ENCODE measurements at regions not wholly inside any gene's neighbourhood (a gene's known extent, or its start where the extent isn't known, plus 50 kb on each side); places are given as distances from the start of the nearest gene placed in this dataset.

DNA sequence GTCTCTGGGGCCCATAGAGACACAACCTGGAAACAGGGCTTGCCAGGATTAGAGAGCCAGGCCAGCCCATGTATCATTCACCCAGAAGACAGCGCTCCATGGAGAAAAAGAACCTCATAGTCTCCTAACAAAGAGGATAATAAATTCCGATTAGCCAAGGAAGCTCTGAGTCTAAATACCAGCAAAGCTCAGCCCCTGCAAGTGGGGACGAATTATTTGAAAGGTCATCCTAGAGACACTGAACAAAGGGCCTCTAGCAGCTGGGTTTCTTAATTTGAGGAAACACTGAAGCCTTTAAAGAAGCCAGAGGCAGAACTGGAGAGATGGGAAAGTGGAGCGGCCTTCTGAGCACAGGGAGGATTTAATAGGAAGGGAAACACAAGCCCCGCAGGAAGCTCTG, 287.1 kb upstream of the ZNF462 start:
- DNase-seq = no peak

- no peak for DNase-seq
These were observed 286.7 kb upstream of the ZNF462 start for GRCh38 chr9:106576232-106576760.

DNA sequence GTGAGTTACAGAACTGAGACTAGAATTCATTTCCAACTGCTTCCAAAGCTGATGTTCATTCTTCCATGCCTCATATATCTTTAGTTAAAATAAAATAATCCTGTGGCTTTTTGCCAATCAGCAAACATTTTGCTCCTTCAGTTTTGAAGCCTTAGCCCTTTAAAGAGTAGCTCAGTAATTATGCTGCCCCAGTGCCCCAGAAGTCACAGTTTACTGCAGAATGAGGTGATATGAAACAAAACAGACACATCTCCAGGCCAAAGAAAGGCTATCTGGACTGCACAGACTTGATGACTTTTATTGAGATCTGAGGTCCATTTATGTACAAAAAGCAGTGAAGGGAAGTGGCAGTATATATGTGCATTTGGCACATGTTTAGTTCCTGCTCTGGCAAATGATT, 285.8 kb upstream of the ZNF462 start:
- no peak for DNase-seq

- DNase-seq = no peak
These were observed 282.4 kb upstream of the ZNF462 start for GRCh38 chr9:106580546-106580945.

DNA sequence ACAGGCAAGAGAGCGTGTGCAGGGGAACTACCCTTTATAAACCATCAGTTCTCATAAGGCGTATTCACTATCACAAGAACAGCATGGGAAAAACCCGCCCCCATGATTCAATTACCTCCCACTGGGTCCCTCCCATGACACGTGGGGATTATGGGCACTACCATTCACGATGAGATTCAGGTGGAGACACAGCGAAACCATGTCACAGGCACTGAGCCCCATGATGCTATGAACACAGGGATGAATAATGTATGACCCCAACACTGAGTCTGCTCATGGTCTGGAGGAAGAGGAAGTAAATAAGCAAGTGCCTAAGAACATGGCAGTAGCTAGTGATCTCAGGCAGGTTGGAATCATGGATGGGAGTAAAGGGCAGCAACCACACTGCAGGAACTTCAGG, 281.0 kb upstream of the ZNF462 start:
- no peak for DNase-seq

DNA sequence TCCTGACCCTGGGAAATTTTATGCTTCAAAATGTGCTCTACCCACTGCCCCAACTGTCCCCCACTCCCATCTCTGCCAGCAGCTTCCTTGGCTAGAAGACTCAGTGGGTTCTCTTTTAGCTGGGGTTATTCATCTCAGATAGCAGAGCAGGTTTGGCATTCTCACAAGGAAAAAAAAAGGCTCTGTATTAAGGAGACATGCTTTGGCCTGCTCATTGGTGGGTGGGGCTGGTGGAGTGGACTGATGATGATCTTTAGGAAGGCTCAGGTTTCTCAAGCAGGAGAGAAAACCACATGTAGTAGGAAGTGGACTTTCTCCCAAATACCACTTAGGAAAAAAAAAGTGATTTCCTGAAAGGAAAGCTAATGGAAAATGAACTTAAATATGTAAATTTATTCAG, 279.2 kb upstream of the ZNF462 start:
- DNase-seq = no peak

DNA sequence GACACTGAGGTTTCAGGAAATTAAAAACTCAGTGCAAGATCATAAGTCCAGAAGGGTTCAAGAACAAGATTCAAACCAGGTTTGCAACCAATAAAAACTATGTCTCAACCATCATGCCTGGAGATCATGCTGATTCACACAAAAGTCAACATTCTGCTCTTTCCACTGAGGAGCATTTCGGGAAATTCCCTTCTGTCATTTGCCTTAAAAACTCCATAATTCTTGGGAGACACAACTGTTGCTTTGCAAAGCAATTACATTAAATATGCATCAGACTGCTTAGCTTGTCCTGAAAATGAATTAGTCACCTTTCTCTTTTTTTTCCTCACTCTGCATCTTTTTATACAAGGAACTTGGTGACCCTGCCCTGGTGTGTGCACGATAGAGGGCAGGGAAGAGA, 275.9 kb upstream of the ZNF462 start:
- no peak for DNase-seq

DNA sequence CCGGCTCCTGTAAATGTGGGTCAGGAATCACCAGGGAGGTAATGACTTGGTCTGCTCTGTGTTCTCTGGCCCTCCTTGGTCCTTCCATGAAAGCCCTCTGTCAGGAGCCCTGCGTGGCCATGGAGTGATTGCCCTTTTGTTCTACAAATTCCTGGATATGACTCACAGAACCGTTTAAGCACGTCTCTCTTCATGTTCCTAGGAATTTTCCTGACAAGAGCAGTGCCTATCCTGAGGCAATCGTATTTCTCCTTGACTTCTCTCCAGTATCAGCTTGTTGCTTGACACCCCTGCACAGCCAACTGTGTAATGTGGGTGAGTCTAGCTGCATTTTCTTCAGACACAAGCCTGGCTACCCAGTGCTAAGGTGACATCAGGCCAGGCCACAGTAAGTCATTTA, 274.3 kb upstream of the ZNF462 start:
- no peak for DNase-seq

DNA sequence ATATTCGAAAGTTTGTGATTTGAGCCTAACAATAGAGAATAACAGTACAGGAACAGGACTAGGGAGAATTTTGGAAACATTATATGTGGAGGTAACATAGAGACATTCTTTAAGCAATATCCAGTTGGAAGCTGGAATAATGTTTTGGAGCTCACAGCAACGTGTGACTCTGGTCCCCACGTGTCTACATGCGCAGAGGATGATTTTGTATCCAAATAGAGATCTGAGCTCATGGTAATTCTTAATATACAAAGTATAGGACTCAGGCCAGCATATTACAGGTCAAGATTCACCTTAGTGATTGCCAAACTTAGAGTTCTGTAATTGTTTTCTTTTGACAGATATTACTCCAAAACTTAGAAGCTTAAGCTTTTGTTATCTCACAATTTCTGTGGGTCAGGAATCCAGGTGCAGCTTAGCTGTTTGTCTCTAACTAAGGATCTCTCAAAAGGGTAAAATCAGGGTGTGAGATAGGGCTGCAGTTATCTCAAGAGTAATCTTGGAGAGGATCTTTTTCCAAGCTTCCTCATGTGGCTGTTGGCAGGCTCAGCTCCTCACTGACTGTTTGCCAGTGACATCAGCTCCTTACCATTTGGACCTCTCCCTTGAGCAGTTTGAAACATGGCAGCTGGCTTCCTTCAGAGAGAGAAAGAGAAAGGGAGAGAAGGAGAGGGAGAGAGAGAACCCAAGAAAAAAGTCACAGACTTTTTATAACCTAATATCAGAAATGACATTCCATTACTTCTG, 272.0 kb upstream of the ZNF462 start:
- DNase-seq = no peak

DNA sequence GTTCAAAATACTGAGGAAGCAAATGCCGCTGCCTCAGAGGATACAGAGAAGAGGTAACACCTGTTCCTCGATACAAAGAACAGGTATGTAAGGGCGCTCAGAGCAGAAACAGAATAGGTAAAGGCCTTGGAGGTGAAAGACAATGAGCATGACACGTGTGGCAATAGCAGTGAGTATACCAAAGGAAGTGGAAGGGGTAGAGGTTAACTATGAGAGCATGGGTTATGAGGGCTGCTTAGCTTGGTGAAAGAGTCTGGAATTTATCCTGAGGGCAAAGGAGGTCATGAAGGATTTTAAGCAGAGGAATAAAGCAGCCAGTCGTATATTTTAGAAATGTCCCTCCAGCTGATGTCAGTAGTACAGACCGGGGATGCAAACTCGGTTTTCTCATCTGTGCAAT, 269.8 kb upstream of the ZNF462 start:
- DNase-seq = no peak

DNA sequence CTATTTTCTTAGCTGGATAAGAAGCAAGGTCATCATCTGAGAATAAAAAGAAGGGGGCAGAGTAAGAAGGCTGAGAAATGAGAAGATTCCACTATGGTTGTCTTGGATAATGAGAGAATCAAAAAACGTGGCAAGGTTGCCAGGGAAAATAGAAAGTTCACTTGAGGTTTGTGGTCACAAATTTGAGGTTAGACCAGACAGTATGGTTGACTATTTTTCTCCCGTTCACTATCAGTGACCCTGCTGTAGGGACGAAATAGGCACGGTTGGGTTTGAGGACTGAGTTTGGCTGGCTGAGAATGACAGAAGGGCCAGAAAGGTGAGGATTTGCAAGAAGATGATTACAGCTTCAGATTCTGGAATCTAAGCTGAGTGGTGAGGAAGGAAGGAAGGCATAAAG, 266.0 kb upstream of the ZNF462 start:
- DNase-seq = no peak

DNA sequence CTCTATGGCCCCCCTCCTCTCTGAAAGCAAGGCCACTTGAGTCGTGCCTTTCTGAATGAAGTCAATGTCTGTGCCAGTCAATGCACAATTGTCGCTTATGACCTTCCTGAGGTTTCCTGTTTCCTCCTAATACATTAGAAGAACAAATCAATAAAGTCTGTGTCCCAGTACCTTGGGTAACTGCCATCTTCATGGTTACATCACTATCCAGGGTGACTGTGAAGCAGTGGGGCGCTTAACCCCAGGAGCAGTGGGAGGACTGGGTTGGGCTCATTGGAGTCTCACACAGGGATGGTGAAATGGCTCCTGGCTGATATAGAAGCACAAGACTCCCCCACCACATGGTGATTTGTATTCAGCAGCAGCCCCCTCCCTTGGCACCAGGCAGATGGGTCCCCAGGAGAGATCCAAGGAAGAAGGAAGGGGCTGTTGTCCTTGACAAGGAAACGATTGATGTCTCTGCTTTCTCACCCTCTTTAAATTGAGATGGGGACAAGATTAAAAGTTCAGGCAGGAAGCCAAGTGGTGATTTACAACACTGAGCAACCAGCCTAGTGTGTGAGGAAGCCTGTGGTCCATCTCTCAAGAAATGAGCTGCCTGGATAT, 261.9 kb upstream of the ZNF462 start:
- no peak for DNase-seq

GRCh38 chr9:106602344-106602743, 260.6 kb upstream of the ZNF462 start:
- no peak for DNase-seq

DNA sequence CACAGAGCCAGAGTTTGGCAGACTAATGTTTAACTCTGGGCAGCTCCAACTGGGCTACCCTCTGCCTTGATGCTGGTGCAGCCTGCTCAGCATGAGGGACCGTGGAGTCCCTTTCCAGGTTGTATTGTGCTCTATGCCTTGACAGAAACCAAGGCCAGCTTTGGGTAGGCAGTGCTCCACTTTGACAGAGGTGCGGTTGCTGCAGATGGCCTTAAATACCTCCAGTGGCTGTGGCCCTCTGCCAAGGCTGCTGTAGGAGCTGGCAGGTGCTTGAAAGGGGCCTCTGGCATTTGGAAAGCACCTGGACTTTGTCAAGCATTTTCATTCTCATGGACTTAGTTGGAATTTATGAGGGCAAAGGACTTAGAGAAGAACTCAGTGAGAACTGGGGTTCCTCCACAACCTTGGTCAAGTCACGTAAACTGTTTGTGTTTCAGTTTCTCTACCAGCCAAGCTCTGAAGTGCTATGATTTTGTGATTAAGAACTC, 249.7 kb upstream of the ZNF462 start:
- DNase-seq = no peak

DNA sequence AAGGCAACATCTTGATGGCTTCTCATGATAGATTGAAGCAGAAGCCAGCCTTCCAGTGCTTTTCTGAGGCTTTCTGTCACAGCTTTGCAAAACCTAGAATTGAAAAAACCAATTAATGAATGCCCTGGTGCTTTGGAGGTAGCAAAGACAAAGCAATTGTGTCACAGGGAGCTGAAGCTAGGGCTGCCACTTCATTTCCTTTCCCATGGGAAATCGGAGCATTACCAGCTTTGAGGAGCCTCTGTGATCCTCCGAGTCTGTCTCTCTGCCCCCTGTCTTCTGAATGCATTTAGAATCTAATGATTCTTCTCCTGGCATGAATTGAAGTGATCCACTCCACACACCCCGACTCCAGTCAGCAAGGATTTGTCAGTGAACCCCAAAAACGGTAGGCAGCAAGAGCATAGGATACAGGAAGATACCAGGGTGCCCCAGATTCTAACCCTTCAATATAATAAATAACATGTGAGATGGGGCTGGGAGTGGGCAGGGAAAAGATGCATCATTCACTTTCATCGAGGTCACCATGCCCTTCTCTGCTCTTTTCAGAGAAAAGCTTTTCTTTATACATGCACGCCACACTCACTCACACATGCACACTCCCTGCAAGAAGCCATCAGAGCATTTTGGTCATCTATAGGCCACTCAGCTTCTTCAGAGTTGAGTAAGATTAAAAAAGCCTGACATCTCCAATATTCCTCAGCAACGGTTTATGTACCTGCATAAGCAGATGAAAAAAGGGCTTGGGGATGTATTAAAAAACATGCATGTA, 247.7 kb upstream of the ZNF462 start:
- no peak for DNase-seq

DNA sequence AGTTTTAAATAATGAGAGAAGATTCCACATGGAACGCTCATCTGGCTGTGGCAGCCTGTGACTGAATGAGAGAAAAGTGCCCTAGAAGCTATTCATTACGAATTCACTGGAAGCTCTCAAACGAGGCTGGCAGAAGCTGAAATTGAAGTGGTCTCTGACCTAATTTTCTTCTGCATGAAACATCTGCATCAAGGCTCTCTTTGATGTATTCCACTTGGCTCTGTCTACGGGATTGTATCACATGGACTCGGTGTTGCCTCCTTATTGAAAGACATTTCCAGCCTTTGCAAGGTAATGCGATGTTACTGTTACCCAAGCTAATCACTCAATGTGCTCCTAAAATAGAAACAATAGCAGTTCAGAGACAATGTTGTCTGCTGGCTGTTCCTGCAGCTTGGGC, 246.9 kb upstream of the ZNF462 start:
- no peak for DNase-seq

DNA sequence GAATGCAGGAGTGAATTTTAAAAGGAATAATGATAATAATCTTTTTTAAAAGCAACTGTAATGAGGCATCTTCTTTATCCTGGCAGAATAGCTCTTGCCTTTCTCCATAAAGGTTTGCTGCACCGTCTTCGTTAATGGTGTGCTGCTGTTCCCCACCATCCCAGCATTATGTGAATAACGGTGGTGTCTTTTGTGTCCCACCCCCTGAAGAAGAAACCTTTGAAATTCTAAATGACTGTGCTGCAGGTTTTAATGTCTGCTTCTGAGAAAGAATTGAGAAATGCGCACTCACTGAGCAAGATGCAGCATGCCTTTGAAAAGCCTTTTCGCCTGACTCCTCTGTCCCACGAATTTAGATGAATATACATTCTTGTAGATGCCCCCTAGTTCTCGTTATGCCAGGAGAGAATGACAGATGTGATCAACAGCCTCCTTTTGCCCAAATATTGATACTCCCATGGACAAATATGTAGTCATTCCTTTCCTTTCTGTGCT, 246.1 kb upstream of the ZNF462 start:
- DNase-seq = no peak

- DNase-seq = no peak
These were observed 243.8 kb upstream of the ZNF462 start for GRCh38 chr9:106619211-106619610.

DNA sequence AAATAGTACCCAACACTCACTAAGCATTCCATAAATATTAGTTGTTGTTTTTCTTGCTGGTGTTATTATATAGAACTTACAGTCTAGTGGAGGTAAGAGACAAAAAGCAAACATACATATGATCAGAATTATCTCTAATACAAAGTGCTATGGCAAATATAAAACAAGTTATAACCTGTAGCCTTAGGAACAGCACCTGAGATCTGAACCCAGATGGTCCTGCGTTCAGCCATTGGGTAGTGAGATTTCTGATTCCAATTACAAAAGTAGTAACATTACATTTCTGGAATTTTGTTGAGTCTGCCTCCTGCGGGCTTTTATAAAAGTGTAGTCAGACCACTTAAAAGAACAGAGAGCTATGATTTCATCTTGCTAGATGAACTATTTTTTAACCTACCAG, 242.9 kb upstream of the ZNF462 start:
- no peak for DNase-seq

- no peak for DNase-seq
These were observed 242.1 kb upstream of the ZNF462 start for GRCh38 chr9:106620866-106621265.

DNA sequence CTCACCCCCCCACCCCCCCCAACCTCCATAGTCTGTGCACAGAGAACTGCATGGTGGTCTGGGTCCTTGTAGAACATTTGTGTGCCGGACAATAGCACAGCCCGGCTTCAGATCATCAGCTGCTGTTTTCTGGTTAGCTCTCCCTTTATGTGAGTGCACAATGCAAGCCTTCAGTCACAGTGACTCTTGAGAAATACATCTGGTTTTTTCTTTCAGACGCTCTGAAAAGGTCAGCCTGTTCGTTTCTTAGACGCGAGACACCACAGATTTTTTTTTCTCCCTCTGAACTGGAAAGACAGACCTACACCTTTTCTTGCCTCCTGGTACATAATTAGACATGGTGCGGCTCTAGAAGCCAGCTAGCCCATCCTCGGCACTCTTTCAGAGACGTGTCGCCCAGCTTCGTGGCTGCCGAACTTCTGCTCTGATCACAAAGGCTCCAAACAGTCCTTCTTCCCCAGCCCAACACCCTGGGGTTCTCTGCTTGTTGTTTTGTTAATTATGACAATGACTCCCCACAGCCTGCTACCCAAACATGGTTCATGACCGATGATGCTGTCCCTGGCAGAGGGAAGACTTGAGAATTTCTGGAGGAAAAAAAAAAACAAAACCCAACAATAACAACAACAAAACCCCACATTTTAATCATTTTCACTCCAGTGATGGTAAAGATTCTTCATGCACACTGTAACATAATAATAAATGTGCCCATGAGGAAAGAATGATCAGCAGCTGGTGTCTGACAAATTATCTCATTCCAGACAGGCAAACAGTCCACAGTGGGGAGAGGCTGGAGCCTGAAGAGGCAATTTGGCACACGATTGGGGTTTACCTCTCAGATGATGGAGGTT, 241.4 kb upstream of the ZNF462 start:
- DNase-seq = no peak

DNA sequence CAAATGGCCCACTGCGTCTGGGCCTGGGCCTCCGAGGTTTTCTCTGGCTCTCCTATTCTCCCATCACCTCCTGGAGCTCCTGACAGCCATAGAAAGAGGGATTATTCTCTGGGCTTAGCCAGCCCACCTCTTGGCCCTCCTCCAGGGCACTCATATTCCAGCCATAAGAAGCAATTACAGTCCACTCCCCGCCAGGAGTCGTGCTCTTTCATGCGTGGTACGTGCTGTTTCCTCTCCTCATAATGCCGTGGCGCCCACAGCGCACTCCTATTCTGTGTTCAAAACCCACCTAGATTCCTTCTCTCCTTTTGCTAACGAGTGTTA, 240.8 kb upstream of the ZNF462 start:
- no peak for DNase-seq

- no peak for DNase-seq
These were observed 239.4 kb upstream of the ZNF462 start for GRCh38 chr9:106623558-106623957.

Data from activated CD4-positive, alpha-beta T cell treated with anti-CD3 and anti-CD28 coated beads, Interleukin-10, Interleukin-2, amounts not matched to agents 100 ng/mL and 50 ng/mL, durations not matched to agents 16 hours and 8 hours (primary cell).